ENCODE measurements at regions not wholly inside any gene's neighbourhood (a gene's known extent, or its start where the extent isn't known, plus 50 kb on each side); places are given as distances from the start of the nearest gene placed in this dataset.

DNA sequence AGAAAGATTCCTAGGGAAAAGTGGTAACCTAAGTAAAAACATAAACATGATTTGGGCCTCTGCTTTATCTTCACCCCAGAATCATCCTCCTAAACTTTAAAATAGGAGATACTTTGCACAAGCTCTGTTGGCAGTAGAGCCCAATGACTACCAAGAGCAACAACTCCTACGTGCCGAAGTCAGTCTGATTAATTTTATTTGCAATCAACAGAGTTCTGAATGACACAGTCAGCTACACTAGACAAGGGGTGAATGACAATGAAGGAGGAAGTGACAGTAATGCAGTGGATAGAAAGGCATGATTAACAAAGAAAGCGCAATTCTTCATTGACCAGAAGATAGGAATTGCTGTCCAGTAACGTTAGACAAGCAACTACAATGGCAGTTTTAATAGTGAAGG lies 957.9 kb upstream of the USP15 start:
- H3K27ac ChIP-seq (ENCODE audit: low read depth in 2 of 2, low read length in 1 of 2) = no peak overlapping the region
- no peaks in the 10 kb centered on the region for H3K9me3 ChIP-seq (ENCODE audit: control insufficient read depth in 2 of 2, insufficient read depth in 1 of 2, low read depth in 1 of 2, low read length in 1 of 2)
- no peaks in the 10 kb centered on the region for H3K36me3 ChIP-seq (ENCODE audit: control insufficient read depth in 2 of 2, insufficient read depth in 2 of 2, low read length in 1 of 2)
- no peak overlapping the region for H3K4me3 ChIP-seq (ENCODE audit: low read depth in 1 of 2, low read length in 2 of 2)
- whole genome bisulfite sequencing, 2 donors = 68 to 71% methylated on average over 4 of the region's 4 CpGs
- no peaks in the 10 kb centered on the region for H3K27me3 ChIP-seq (ENCODE audit: control insufficient read depth in 1 of 2, insufficient read depth in 2 of 2, low read length in 2 of 2)
- H3K4me1 ChIP-seq (ENCODE audit: control insufficient read depth in 2 of 2, insufficient read depth in 2 of 2, low read length in 1 of 2) = no peaks in the 10 kb centered on the region

GRCh38 chr12:61308220-61308619 lies 952.0 kb upstream of the USP15 start:
- WGBS, 2 donors = 80 to 84% methylated on average over 2 of the region's 2 CpGs
- no peaks in the 10 kb centered on the region for H3K36me3 ChIP-seq (ENCODE audit: control insufficient read depth in 2 of 2, insufficient read depth in 2 of 2, low read length in 1 of 2)
- H3K27ac ChIP-seq (ENCODE audit: low read depth in 2 of 2, low read length in 1 of 2) = no peak overlapping the region
- H3K27me3 ChIP-seq (ENCODE audit: control insufficient read depth in 1 of 2, insufficient read depth in 2 of 2, low read length in 2 of 2) = no peaks in the 10 kb centered on the region
- H3K4me1 ChIP-seq (ENCODE audit: control insufficient read depth in 2 of 2, insufficient read depth in 2 of 2, low read length in 1 of 2) = no peaks in the 10 kb centered on the region
- peaks cover 0 to 2% of the 10 kb centered on the region in 2 donors for H3K9me3 ChIP-seq (ENCODE audit: control insufficient read depth in 2 of 2, insufficient read depth in 1 of 2, low read depth in 1 of 2, low read length in 1 of 2)
- H3K4me3 ChIP-seq (ENCODE audit: low read depth in 1 of 2, low read length in 2 of 2) = no peak overlapping the region

DNA sequence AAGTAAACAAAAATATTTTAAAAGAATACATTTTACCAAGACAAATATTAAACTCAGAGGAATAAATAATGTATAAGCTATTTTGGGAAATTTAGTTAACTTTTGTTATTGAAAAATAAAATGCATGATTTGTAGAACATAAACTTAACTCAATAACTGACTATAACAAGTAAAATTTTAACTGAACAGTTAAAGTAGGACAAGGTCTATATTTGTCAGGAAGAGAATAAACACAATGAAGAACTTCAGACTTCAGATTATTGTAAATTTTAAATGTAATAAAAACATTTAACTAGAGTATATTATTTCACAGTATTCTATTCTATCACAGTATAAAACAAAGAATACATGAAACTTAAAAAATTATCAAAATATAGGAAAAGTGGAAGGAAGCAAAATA lies 948.8 kb upstream of the USP15 start:
- Histone ChIP-seq H3K27ac (ENCODE audit: low read depth in 2 of 2, low read length in 1 of 2) (no peak overlapping the region), H3K4me3 (ENCODE audit: low read depth in 1 of 2, low read length in 2 of 2) (no peak overlapping the region), H3K36me3 (ENCODE audit: control insufficient read depth in 2 of 2, insufficient read depth in 2 of 2, low read length in 1 of 2) (no peaks in the 10 kb centered on the region), H3K4me1 (ENCODE audit: control insufficient read depth in 2 of 2, insufficient read depth in 2 of 2, low read length in 1 of 2) (no peaks in the 10 kb centered on the region), H3K27me3 (ENCODE audit: control insufficient read depth in 1 of 2, insufficient read depth in 2 of 2, low read length in 2 of 2) (no peaks in the 10 kb centered on the region), H3K9me3 (ENCODE audit: control insufficient read depth in 2 of 2, insufficient read depth in 1 of 2, low read depth in 1 of 2, low read length in 1 of 2) (peaks cover 0 to 2% of the 10 kb centered on the region in 2 donors)

- H3K9me3 ChIP-seq (ENCODE audit: control insufficient read depth in 2 of 2, insufficient read depth in 1 of 2, low read depth in 1 of 2, low read length in 1 of 2) = no peaks in the 10 kb centered on the region
- no peak overlapping the region for H3K27ac ChIP-seq (ENCODE audit: low read depth in 2 of 2, low read length in 1 of 2)
- H3K4me3 ChIP-seq (ENCODE audit: low read depth in 1 of 2, low read length in 2 of 2) = no peak overlapping the region
- no peaks in the 10 kb centered on the region for H3K36me3 ChIP-seq (ENCODE audit: control insufficient read depth in 2 of 2, insufficient read depth in 2 of 2, low read length in 1 of 2)
- WGBS, 2 donors = 75 to 81% methylated on average over 3 of the region's 3 CpGs
- no peaks in the 10 kb centered on the region for H3K4me1 ChIP-seq (ENCODE audit: control insufficient read depth in 2 of 2, insufficient read depth in 2 of 2, low read length in 1 of 2)
- no peaks in the 10 kb centered on the region for H3K27me3 ChIP-seq (ENCODE audit: control insufficient read depth in 1 of 2, insufficient read depth in 2 of 2, low read length in 2 of 2)
These were observed 911.3 kb upstream of the USP15 start for GRCh38 chr12:61348871-61349270.

DNA sequence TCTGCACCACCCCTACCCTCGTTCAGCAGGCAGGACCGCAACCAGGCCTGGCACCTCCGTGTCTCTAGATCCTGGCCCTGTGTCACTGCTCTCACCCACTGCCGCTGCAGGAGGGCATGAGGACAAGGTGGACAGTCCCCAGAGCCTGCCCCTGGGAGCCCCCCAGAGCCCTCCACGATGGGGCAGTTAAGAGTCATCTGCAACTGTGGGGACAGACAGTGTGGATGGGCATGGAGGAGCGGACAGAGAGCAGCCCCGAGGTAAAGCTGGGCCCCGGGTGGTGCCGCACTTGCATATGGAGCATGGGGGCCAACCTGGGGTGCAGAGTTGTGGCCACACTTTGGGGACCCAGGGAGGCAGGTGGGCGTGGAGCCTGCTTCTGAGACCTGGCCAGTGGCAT lies 905.1 kb upstream of the USP15 start:
- WGBS, 2 donors = 83 to 88% methylated on average over 10 of the region's 10 CpGs
- Histone ChIP-seq H3K9me3 (ENCODE audit: control insufficient read depth in 2 of 2, insufficient read depth in 1 of 2, low read depth in 1 of 2, low read length in 1 of 2) (peaks cover 3 to 11% of the 10 kb centered on the region in 2 donors), H3K4me3 (ENCODE audit: low read depth in 1 of 2, low read length in 2 of 2) (no peak overlapping the region), H3K27me3 (ENCODE audit: control insufficient read depth in 1 of 2, insufficient read depth in 2 of 2, low read length in 2 of 2) (no peaks in the 10 kb centered on the region), H3K4me1 (ENCODE audit: control insufficient read depth in 2 of 2, insufficient read depth in 2 of 2, low read length in 1 of 2) (no peaks in the 10 kb centered on the region), H3K36me3 (ENCODE audit: control insufficient read depth in 2 of 2, insufficient read depth in 2 of 2, low read length in 1 of 2) (no peaks in the 10 kb centered on the region), H3K27ac (ENCODE audit: low read depth in 2 of 2, low read length in 1 of 2) (no peak overlapping the region)

- WGBS, 2 donors = 89 to 97% methylated on average over 5 to 6 of the region's 6 CpGs
- H3K27ac ChIP-seq (ENCODE audit: low read depth in 2 of 2, low read length in 1 of 2) = no peak overlapping the region
- no peaks in the 10 kb centered on the region for H3K4me1 ChIP-seq (ENCODE audit: control insufficient read depth in 2 of 2, insufficient read depth in 2 of 2, low read length in 1 of 2)
- no peaks in the 10 kb centered on the region for H3K27me3 ChIP-seq (ENCODE audit: control insufficient read depth in 1 of 2, insufficient read depth in 2 of 2, low read length in 2 of 2)
- peaks cover 3 to 11% of the 10 kb centered on the region in 2 donors for H3K9me3 ChIP-seq (ENCODE audit: control insufficient read depth in 2 of 2, insufficient read depth in 1 of 2, low read depth in 1 of 2, low read length in 1 of 2)
- H3K4me3 ChIP-seq (ENCODE audit: low read depth in 1 of 2, low read length in 2 of 2) = no peak overlapping the region
- no peaks in the 10 kb centered on the region for H3K36me3 ChIP-seq (ENCODE audit: control insufficient read depth in 2 of 2, insufficient read depth in 2 of 2, low read length in 1 of 2)
These were observed 903.7 kb upstream of the USP15 start for GRCh38 chr12:61356485-61356884.

GRCh38 chr12:61357496-61357895 lies 902.7 kb upstream of the USP15 start:
- no peaks in the 10 kb centered on the region for H3K27me3 ChIP-seq (ENCODE audit: control insufficient read depth in 1 of 2, insufficient read depth in 2 of 2, low read length in 2 of 2)
- no peak overlapping the region for H3K27ac ChIP-seq (ENCODE audit: low read depth in 2 of 2, low read length in 1 of 2)
- H3K4me1 ChIP-seq (ENCODE audit: control insufficient read depth in 2 of 2, insufficient read depth in 2 of 2, low read length in 1 of 2) = no peaks in the 10 kb centered on the region
- H3K36me3 ChIP-seq (ENCODE audit: control insufficient read depth in 2 of 2, insufficient read depth in 2 of 2, low read length in 1 of 2) = no peaks in the 10 kb centered on the region
- H3K4me3 ChIP-seq (ENCODE audit: low read depth in 1 of 2, low read length in 2 of 2) = no peak overlapping the region
- peaks cover 3 to 11% of the 10 kb centered on the region in 2 donors for H3K9me3 ChIP-seq (ENCODE audit: control insufficient read depth in 2 of 2, insufficient read depth in 1 of 2, low read depth in 1 of 2, low read length in 1 of 2)
- WGBS, 2 donors = 87 to 90% methylated on average over 4 of the region's 4 CpGs

GRCh38 chr12:61362037-61362436 lies 898.2 kb upstream of the USP15 start:
- H3K27me3 ChIP-seq (ENCODE audit: control insufficient read depth in 1 of 2, insufficient read depth in 2 of 2, low read length in 2 of 2) = no peaks in the 10 kb centered on the region
- 71 to 75% methylated on average over 3 of the region's 3 CpGs for WGBS, 2 donors
- peaks cover 0 to under 1% of the 10 kb centered on the region in 2 donors for H3K9me3 ChIP-seq (ENCODE audit: control insufficient read depth in 2 of 2, insufficient read depth in 1 of 2, low read depth in 1 of 2, low read length in 1 of 2)
- no peaks in the 10 kb centered on the region for H3K4me1 ChIP-seq (ENCODE audit: control insufficient read depth in 2 of 2, insufficient read depth in 2 of 2, low read length in 1 of 2)
- H3K36me3 ChIP-seq (ENCODE audit: control insufficient read depth in 2 of 2, insufficient read depth in 2 of 2, low read length in 1 of 2) = no peaks in the 10 kb centered on the region
- H3K27ac ChIP-seq (ENCODE audit: low read depth in 2 of 2, low read length in 1 of 2) = no peak overlapping the region
- no peak overlapping the region for H3K4me3 ChIP-seq (ENCODE audit: low read depth in 1 of 2, low read length in 2 of 2)

GRCh38 chr12:61365001-61365400 lies 895.2 kb upstream of the USP15 start:
- Histone ChIP-seq H3K4me1 (ENCODE audit: control insufficient read depth in 2 of 2, insufficient read depth in 2 of 2, low read length in 1 of 2) (no peaks in the 10 kb centered on the region), H3K27ac (ENCODE audit: low read depth in 2 of 2, low read length in 1 of 2) (no peak overlapping the region), H3K4me3 (ENCODE audit: low read depth in 1 of 2, low read length in 2 of 2) (no peak overlapping the region), H3K9me3 (ENCODE audit: control insufficient read depth in 2 of 2, insufficient read depth in 1 of 2, low read depth in 1 of 2, low read length in 1 of 2) (no peaks in the 10 kb centered on the region), H3K27me3 (ENCODE audit: control insufficient read depth in 1 of 2, insufficient read depth in 2 of 2, low read length in 2 of 2) (no peaks in the 10 kb centered on the region), H3K36me3 (ENCODE audit: control insufficient read depth in 2 of 2, insufficient read depth in 2 of 2, low read length in 1 of 2) (no peaks in the 10 kb centered on the region)
- WGBS, 2 donors = 54 to 75% methylated on average over 1 of the region's 1 CpG

DNA sequence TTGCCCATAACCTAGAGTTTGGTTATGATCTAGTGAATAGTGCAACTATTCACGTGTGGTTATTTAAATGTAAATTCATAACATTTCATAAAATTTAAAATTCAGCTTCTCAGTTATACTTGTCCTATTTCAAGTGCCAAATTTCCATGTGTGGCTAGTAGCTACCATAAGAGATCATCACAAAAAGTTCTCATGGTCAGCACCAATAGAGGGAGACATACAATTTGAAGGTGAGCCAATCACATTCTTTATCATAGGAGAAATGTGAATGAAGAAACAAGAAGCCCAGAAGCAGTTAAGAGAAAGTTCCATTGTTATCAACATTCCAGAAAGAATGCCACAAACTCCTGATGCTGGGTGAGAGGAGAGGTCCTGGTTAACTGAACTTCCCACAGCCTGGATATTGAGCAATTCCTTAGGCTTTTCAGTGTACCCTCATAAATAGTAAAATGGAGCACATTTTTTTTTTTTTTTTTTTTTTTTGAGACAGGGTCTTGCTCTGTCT lies 892.9 kb upstream of the USP15 start:
- Histone ChIP-seq H3K27me3 (ENCODE audit: control insufficient read depth in 1 of 2, insufficient read depth in 2 of 2, low read length in 2 of 2) (no peaks in the 10 kb centered on the region), H3K36me3 (ENCODE audit: control insufficient read depth in 2 of 2, insufficient read depth in 2 of 2, low read length in 1 of 2) (no peaks in the 10 kb centered on the region), H3K9me3 (ENCODE audit: control insufficient read depth in 2 of 2, insufficient read depth in 1 of 2, low read depth in 1 of 2, low read length in 1 of 2) (no peaks in the 10 kb centered on the region), H3K27ac (ENCODE audit: low read depth in 2 of 2, low read length in 1 of 2) (no peak overlapping the region), H3K4me1 (ENCODE audit: control insufficient read depth in 2 of 2, insufficient read depth in 2 of 2, low read length in 1 of 2) (no peaks in the 10 kb centered on the region), H3K4me3 (ENCODE audit: low read depth in 1 of 2, low read length in 2 of 2) (no peak overlapping the region)
- 75 to 78% methylated on average over 1 of the region's 1 CpG for WGBS, 2 donors
